Kasumi-1 (cell line): ENCODE measurements at regions not wholly inside any gene's neighbourhood (a gene's known extent, or its start where the extent isn't known, plus 50 kb on each side); places are given as distances from the start of the nearest gene placed in this dataset.

Experiments used
- DNase-seq, 2 experiments: peaks; one replicate each; lab custom pipeline; 2025; lab: John Stamatoyannopoulos, UW

- DNase-seq = no peak
Observed at GRCh38 chr4:176383273-176384077, 63.7 kb downstream of the SPCS3 start.

GRCh38 chr4:176385601-176386000, 65.8 kb downstream of the SPCS3 start:
- DNase-seq = no peak

DNA sequence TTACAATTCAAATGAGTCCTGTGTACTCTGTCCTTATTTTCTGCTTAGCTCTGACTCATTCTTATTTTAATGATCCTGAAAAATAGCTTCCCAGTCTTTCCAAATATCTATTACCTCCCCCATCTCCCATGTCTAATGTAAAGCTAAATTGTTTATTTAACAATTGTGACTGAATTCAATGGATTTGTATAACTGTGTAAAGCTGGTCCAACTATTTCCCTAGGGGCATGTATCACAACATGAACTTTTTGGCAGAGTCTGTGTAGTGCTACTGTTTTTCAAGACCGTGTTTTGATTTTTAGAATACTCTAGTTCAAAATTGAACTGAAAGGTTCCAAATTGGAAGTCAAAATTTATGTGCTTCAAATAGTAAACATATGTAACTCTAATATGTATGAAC, 67.8 kb downstream of the SPCS3 start:
- DNase-seq = no peak

DNA sequence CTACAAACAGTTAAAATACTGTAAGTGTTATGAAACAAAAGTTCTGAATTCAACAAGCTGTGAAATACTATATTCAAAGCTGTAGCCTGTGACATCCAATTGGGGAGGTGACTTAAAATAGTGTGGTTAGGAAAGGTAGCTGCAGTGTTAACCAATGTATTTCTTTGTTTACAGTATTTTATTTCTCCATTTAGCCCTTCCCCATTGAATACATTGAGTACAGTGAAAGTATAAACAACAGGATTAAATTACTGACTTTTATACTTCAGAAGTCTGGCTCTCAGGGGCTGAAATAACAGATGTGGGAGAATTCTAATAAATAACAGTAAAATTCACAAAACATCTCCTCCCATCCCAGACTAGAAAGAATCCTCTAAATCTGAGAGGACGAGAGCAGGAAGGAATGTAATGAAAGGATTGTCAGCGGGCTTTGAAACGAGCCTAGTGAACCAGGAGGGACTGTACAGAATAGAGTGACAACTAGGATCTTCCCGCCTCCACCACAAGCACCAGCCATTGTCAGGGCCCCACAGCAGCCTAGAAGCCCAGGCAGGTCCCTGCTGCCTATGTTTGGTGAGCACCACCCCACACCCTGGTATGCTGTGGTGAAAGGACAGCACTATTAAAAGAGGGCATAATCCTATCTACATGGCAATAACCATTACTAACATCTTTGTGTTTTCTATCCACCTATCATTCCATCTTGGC, 73.7 kb downstream of the SPCS3 start:
- no peak for DNase-seq

DNA sequence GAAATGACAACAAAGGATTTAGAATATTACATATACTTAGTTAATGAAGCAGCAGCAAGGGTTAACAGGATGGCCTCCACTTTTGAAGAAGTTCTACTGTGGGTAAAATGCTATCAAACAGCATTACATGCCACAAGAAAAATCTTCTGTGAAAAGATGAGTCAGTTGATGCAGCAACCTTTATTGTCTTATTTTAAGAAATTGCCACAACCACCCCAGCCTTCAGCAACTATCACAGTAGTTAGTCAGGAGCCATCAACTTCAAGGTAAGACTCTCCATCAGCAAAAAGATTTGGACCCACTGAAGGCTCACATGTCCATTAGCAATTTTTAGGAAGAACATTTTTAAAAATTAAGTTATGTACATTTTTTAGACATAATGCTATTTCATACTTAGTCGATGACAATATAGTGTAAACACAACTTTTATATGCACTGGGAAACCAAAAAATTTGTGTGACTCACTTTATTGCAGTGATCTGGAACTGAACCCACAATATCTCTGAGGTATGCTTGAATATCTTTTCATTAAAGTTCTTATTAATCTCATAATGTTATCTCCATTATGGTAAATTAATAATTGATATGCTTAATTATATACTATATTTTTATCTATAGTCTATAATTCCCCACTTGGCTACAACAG, 81.2 kb downstream of the SPCS3 start:
- no peak for DNase-seq

DNA sequence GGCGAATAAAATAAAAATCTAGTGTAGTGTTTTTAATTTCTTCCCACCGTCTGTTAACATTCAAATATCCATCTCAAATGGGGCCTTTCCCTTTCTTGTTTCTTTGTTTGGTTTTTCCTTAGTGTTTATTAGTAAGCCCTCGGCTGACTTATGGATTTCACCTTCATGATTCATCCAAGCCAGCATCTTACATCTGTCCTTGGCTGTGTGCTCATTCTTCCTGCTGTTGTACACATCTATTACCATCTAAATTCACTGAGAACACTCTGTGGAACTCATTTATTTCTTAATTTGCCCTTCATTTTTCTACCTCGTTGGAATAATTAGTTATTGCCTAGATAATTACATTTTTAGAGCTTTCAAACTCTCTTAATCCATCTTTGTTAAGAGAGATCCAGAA, 84.9 kb downstream of the SPCS3 start:
- DNase-seq = no peak

GRCh38 chr4:176406297-176406696, 86.5 kb downstream of the SPCS3 start:
- no peak for DNase-seq

DNA sequence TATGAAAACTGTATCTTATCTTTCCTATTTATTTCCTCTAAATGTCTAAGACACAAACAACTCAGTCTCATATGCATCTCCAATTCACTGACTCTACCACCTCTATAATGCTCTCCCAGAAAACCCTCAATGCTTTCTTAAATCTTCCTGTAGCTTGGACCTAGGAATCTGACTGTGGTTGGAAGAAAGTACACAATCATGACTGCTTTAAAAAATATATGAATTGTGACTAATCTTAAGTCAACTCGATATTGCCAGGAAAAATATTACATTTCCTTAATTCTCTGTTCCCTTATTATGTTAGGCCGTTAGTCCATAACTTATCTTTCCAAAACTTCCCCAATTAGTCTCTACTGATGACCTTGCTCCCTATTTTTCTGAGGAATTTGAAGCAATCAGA, 87.0 kb downstream of the SPCS3 start:
- DNase-seq = no peak

DNA sequence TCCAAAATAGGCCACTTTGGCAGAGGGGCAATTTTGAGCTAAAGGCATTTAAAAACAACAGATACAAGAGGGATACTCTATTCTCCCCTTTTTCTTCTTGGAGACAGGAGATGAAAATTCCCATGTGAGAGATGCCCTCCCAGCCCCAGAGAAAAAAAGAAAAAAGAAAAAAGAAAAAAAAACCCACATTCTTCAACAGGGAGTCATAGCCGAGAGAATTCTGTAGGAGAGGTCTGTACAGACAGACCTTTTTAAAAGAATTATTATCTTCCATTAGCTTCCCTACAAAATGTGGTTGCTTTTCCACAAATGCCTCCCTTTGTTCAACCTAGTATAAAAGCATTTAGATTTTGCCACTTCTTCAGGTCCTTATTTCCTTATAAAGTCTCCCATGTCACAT, 89.9 kb downstream of the SPCS3 start:
- DNase-seq = no peak

DNA sequence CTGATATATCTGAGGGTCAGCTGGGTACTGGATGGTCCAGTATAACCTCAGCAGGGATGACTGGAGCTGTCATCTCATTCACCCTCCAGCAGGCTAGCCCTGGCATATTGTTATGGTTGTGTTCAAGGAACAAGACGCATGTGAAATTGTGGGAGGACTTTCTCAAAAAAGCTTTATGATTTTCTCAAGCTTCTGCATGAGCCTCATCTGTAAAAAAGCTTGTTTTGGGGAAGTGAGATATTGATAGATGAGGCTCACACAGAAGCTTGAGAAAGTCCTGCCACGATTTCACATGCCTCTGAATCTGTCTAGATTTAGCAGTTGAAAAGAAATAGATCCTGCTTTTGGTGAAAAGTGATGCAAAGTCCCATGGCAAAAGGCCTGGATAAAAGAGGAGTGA, 93.4 kb downstream of the SPCS3 start:
- no peak for DNase-seq

DNA sequence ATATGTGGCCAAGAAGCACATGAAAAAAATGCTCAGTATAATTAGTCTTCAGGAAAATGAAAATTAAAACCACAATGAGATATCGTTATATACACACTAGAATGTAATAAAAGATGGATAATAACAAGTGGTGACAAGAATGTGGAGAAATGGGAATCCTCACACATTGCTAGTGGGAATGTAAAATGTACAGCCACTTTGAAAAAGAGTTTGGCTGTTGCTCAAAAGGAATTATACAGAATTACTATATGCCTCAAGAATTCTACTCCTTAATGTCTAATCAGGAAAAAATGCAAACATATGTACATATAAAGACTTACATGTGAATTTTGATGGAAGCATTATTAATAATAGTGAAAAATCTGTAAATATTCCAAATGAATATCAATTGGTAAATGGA, 102.2 kb downstream of the SPCS3 start:
- DNase-seq = no peak

- DNase-seq = no peak
Observed at GRCh38 chr4:176422511-176422910, 102.7 kb downstream of the SPCS3 start.

GRCh38 chr4:176425035-176425434, 105.3 kb downstream of the SPCS3 start:
- no peak for DNase-seq

DNA sequence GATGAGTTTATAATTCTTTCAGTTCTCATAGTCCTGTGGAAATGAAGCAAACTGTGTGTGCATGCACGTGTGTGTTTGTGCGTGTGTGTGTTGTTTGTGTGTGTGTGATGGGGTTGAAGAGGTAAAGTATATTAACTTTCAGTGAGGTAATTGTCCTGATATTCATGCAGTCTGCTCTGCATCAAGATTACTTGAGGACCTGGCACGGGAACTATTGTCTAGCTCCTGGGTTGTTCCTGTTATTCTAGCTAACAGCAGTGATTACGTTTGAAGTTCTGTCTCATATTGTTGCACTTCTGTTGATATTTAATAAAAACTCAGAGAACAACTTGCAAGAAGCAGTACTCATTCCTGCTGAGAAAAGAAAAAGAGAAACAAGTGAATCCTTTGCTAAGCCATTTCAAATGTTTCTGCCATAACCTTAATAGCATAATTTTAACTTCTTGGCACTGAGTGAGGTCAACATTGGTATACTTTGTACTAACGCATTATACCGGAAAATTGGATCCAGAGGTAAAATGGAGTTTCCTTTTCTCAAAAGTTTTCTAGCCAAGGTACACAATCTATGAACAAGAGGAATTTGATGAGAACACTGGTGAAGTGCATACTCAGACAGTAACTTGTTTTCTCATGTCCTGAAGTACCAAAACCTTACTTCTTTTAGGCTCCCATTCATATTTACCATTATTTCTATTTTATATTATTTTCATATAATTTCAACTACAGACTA, 113.2 kb downstream of the SPCS3 start:
- DNase-seq = no peak

GRCh38 chr4:176433983-176434382, 114.2 kb downstream of the SPCS3 start:
- no peak for DNase-seq

GRCh38 chr4:176435901-176436292, 116.1 kb downstream of the SPCS3 start:
- DNase-seq = no peak

- no peak for DNase-seq
Observed at GRCh38 chr4:176436293-176436973, 116.7 kb downstream of the SPCS3 start.

GRCh38 chr4:176437756-176438155, 118.0 kb downstream of the SPCS3 start:
- no peak for DNase-seq

GRCh38 chr4:176438401-176438800, 118.6 kb downstream of the SPCS3 start:
- DNase-seq = no peak

- DNase-seq = no peak
Observed at GRCh38 chr4:176439611-176440010, 119.8 kb downstream of the SPCS3 start.

DNA sequence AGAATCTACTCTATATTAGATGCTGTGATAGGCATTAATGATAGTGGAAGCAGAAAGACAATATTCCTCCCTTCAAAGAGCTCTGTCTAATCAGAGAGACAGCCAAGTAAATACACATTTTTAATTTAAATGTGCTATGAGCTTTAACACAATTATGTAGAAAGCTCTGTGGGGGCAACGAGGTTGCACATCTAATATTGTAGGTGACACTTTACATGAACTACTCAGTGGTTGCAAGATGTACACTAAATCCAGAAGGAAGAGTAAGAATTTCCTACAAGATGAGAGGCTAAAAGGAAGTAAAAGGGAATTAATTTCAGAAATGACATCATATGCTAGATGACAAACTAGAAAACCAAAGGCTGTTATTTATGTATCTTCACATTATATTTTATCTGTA, 120.9 kb downstream of the SPCS3 start:
- no peak for DNase-seq

GRCh38 chr4:176441594-176441993, 121.8 kb downstream of the SPCS3 start:
- DNase-seq = no peak
